GM23338 (cell line): ENCODE measurements at regions not wholly inside any gene's neighbourhood (a gene's known extent, or its start where the extent isn't known, plus 50 kb on each side); places are given as distances from the start of the nearest gene placed in this dataset.

Source experiments
- ATAC-seq: fragments of 200-7000 bp; cut with Tn5 transposase; 3 replicates; pipeline ENCODE4 v1.9.1; 2020
- DNase-seq: peaks from one replicate; pipeline ENCODE4 v3.0.0-alpha.2; 2015; ENCODE audit warnings: low spot score
- H2AFZ ChIP-seq: fragments of 200-600 bp; sonication (generic); 2 replicates; pipeline ENCODE4 v1.8.0; 2016; ENCODE audit warnings: antibody characterized with exemption, mild to moderate bottlenecking, moderate library complexity
- H3F3A ChIP-seq: fragments of 200-600 bp; sonication (generic); replicated peaks from 2 replicates; pipeline ENCODE4 v1.8.0; 2017; ENCODE audit warnings: antibody characterized with exemption, mixed run types, low read depth
- H3K27ac ChIP-seq: fragments of 200-600 bp; sonication (generic); 2 replicates; pipeline ENCODE4 v1.6.1; 2016; ENCODE audit warnings: low read depth
- H3K27me3 ChIP-seq: fragments of 200-600 bp; sonication (generic); 2 replicates; pipeline ENCODE4 v1.8.0; 2016; ENCODE audit warnings: mild to moderate bottlenecking, mixed run types, moderate library complexity; ENCODE audit not compliant: insufficient read depth
- H3K36me3 ChIP-seq: fragments of 200-600 bp; sonication (generic); 2 replicates; pipeline ENCODE4 v1.8.0; 2016; ENCODE audit warnings: mild to moderate bottlenecking; ENCODE audit not compliant: insufficient read depth
- H3K4me1 ChIP-seq: fragments of 200-600 bp; sonication (generic); 2 replicates; pipeline ENCODE4 v1.8.0; 2016; ENCODE audit warnings: mild to moderate bottlenecking, moderate library complexity; ENCODE audit not compliant: insufficient read depth
- H3K4me2 ChIP-seq: fragments of 200-600 bp; sonication (generic); 2 replicates; pipeline ENCODE4 v1.7.1; 2017; ENCODE audit warnings: mixed run types
- H3K4me3 ChIP-seq: fragments of 200-600 bp; sonication (generic); 2 replicates; pipeline ENCODE4 v1.6.1; 2016; ENCODE audit warnings: mixed run types
- H3K79me2 ChIP-seq: fragments of 200-600 bp; sonication (generic); replicated peaks from 2 replicates; pipeline ENCODE4 v1.8.0; 2017; ENCODE audit warnings: mild to moderate bottlenecking; ENCODE audit not compliant: insufficient read depth
- H3K9me2 ChIP-seq: fragments of 200-600 bp; sonication (generic); 2 replicates; pipeline ENCODE4 v1.8.0; 2017; ENCODE audit not compliant: insufficient read depth
- H4K20me1 ChIP-seq: fragments of 200-600 bp; sonication (generic); replicated peaks from 2 replicates; pipeline ENCODE4 v1.8.0; 2017; ENCODE audit warnings: mild to moderate bottlenecking; ENCODE audit not compliant: insufficient read depth
- H3K27ac Mint-ChIP-seq: 2 replicates; pipeline ENCODE4 v1.8.0; 2020; ENCODE audit warnings: inconsistent platforms, mild to moderate bottlenecking, moderate library complexity, mixed read lengths
- H3K27me3 Mint-ChIP-seq: 3 replicates; pipeline ENCODE4 v1.8.0; 2022; ENCODE audit warnings: low read depth, mild to moderate bottlenecking, moderate library complexity, mixed read lengths, inconsistent platforms; ENCODE audit not compliant: insufficient read depth, poor library complexity
- H3K36me3 Mint-ChIP-seq: 3 replicates; pipeline ENCODE4 v1.8.0; 2021; ENCODE audit warnings: low read depth, mild to moderate bottlenecking, inconsistent platforms, moderate library complexity, mixed read lengths
- H3K4me1 Mint-ChIP-seq: 3 replicates; pipeline ENCODE4 v1.8.0; 2020; ENCODE audit warnings: mild to moderate bottlenecking, inconsistent platforms, mixed read lengths
- H3K4me3 Mint-ChIP-seq: 3 replicates; pipeline ENCODE4 v1.8.0; 2021; ENCODE audit warnings: moderate library complexity, mild to moderate bottlenecking, inconsistent platforms, mixed read lengths
- H3K9me3 Mint-ChIP-seq: 3 replicates; pipeline ENCODE4 v1.8.0; 2020; ENCODE audit warnings: moderate library complexity, mild to moderate bottlenecking, inconsistent platforms, mixed read lengths
- CTCF ChIP-seq, 2 experiments: fragments of 200-600 bp in 1 of 2; sonication (generic) in 1 of 2; conservative IDR thresholded peaks; 2 replicates each; pipeline versions ENCODE4 v1.5.1 to v1.6.1; 2016 to 2017; ENCODE audit warnings: antibody characterized with exemption in 2 of 2, low read depth in 2 of 2, mild to moderate bottlenecking in 2 of 2, moderate library complexity in 1 of 2
- EZH2 ChIP-seq: fragments of 200-600 bp; sonication (generic); IDR thresholded peaks from one replicate; pipeline ENCODE4 v1.8.0; 2017; ENCODE audit warnings: antibody characterized with exemption, mild to moderate bottlenecking, low read depth; ENCODE audit not compliant: unreplicated experiment
- JUNB ChIP-seq: IDR thresholded peaks from one replicate; pipeline ENCODE4 v1.6.1; 2016; ENCODE audit warnings: antibody characterized with exemption; ENCODE audit not compliant: unreplicated experiment
- POLR2AphosphoS5 ChIP-seq: IDR thresholded peaks from 2 replicates; pipeline ENCODE4 v1.6.1; 2016; ENCODE audit warnings: antibody characterized with exemption, low read depth
- STAT1 ChIP-seq: IDR thresholded peaks from one replicate; pipeline ENCODE4 v1.6.1; 2016; ENCODE audit warnings: antibody characterized with exemption; ENCODE audit not compliant: unreplicated experiment
- ZNF462 ChIP-seq: fragments of 250-450 bp; sonication (Bioruptor Pico); IDR thresholded peaks from 2 replicates; pipeline ENCODE4 v1.5.0; 2020; ENCODE audit warnings: mild to moderate bottlenecking, moderate library complexity

- TF ChIP-seq CTCF (conservative IDR thresholded peaks at IDR 0.05; ENCODE audit: low read depth in 2 of 2) (no peak), JUNB (no peak)
Observed at GRCh38 chr20:60152792-60153191, 194.6 kb downstream of the CDH26 start (continued).

GRCh38 chr20:60160451-60161145 is 202.4 kb downstream of the CDH26 start:
- H3K79me2 ChIP-seq: no peaks in the 10 kb centered on the region
- H3F3A ChIP-seq: no peaks in the 10 kb centered on the region
- no peaks in the 10 kb centered on the region for H3K4me1 Mint-ChIP-seq
- H3K27me3 Mint-ChIP-seq: no peaks in the 10 kb centered on the region
- no peaks in the 10 kb centered on the region; the same call in 1 of the 2 replicates for H3K36me3 ChIP-seq
- ATAC-seq (no peak), DNase-seq (no peak)
- H3K9me3 Mint-ChIP-seq: peaks cover 14% of the 10 kb centered on the region
- no peaks in the 10 kb centered on the region for H4K20me1 ChIP-seq
- no peaks in the 10 kb centered on the region for H3K9me2 ChIP-seq
- no peaks in the 10 kb centered on the region for H3K36me3 Mint-ChIP-seq
- no peaks in the 10 kb centered on the region for H3K27me3 ChIP-seq
- no peak overlapping the region for H2AFZ ChIP-seq
- no peak overlapping the region for H3K27ac Mint-ChIP-seq
- no peak overlapping the region for H3K4me2 ChIP-seq
- TF ChIP-seq STAT1 (no peak), ZNF462 (CRISPR knock-in tag) (no peak), POLR2AphosphoS5 (no peak), EZH2 (no peak)
- no peak overlapping the region for H3K4me3 Mint-ChIP-seq
- no peak overlapping the region for H3K4me3 ChIP-seq
- H3K4me1 ChIP-seq: no peaks in the 10 kb centered on the region
- H3K27ac ChIP-seq: no peak overlapping the region
